MM.1S (cell line): ENCODE measurements at regions not wholly inside any gene's neighbourhood (a gene's known extent, or its start where the extent isn't known, plus 50 kb on each side); places are given as distances from the start of the nearest gene placed in this dataset.

Experiments used
- DNase-seq: peaks from one replicate; pipeline ENCODE4 v3.0.0-alpha.2; 2015
- H2AFZ ChIP-seq: fragments of 300-600 bp; sonication (generic); 2 replicates; pipeline ENCODE4 v1.6.0; 2016; ENCODE audit warnings: antibody characterized with exemption, low read length
- H3F3A ChIP-seq: fragments of 300-600 bp; sonication (generic); 2 replicates; pipeline ENCODE4 v1.6.1; 2016; ENCODE audit warnings: mild to moderate bottlenecking, antibody characterized with exemption, low read length, moderate library complexity, mixed read lengths; ENCODE audit not compliant: insufficient read depth
- H3K27ac ChIP-seq: fragments of 300-600 bp; sonication (generic); 2 replicates; pipeline ENCODE4 v1.5.1; 2016; ENCODE audit warnings: mild to moderate bottlenecking, low read length
- H3K27me3 ChIP-seq: fragments of 300-600 bp; sonication (generic); replicated peaks from 2 replicates; pipeline ENCODE4 v1.6.0; 2016; ENCODE audit warnings: low read length; ENCODE audit not compliant: insufficient read depth
- H3K36me3 ChIP-seq: fragments of 300-600 bp; sonication (generic); replicated peaks from 2 replicates; pipeline ENCODE4 v1.6.1; 2016; ENCODE audit warnings: mild to moderate bottlenecking, low read length, mixed read lengths; ENCODE audit not compliant: insufficient read depth
- H3K4me1 ChIP-seq: fragments of 300-600 bp; sonication (generic); 2 replicates; pipeline ENCODE4 v1.6.1; 2016; ENCODE audit warnings: low read length, mixed read lengths
- H3K4me2 ChIP-seq: fragments of 300-600 bp; sonication (generic); 2 replicates; pipeline ENCODE4 v1.6.0; 2016; ENCODE audit warnings: low read depth, low read length
- H3K4me3 ChIP-seq: fragments of 300-600 bp; sonication (generic); 2 replicates; pipeline ENCODE4 v1.5.1; 2016; ENCODE audit warnings: low read length, mixed read lengths
- H3K79me2 ChIP-seq: fragments of 300-600 bp; sonication (generic); 2 replicates; pipeline ENCODE4 v1.6.1; 2016; ENCODE audit warnings: mixed run types, low read length, mixed read lengths
- H3K9ac ChIP-seq: fragments of 300-600 bp; sonication (generic); 2 replicates; pipeline ENCODE4 v1.6.1; 2016; ENCODE audit warnings: low read length, mixed read lengths
- H3K9me2 ChIP-seq: fragments of 300-600 bp; sonication (generic); replicated peaks from 2 replicates; pipeline ENCODE4 v1.6.1; 2016; ENCODE audit warnings: mild to moderate bottlenecking, low read length, mixed read lengths; ENCODE audit not compliant: insufficient read depth
- H3K9me3 ChIP-seq: fragments of 300-600 bp; sonication (generic); replicated peaks from 2 replicates; pipeline ENCODE4 v1.6.1; 2016; ENCODE audit warnings: mild to moderate bottlenecking, low read length, mixed read lengths; ENCODE audit not compliant: insufficient read depth
- H4K20me1 ChIP-seq: fragments of 300-600 bp; sonication (generic); 2 replicates; pipeline ENCODE4 v1.6.1; 2016; ENCODE audit warnings: mild to moderate bottlenecking, low read length, moderate library complexity, mixed read lengths; ENCODE audit not compliant: insufficient read depth
- EZH2 ChIP-seq: fragments of 300-600 bp; sonication (generic); optimal IDR thresholded peaks from 2 replicates; pipeline ENCODE3; 2017; ENCODE audit warnings: low read depth, mild to moderate bottlenecking, antibody characterized with exemption, low read length, mixed read lengths
- EZH2phosphoT487 ChIP-seq: fragments of 300-600 bp; sonication (generic); IDR thresholded peaks from 2 replicates; pipeline ENCODE4 v1.6.1; 2018; ENCODE audit warnings: antibody characterized with exemption, low read length
- TF ChIP-seq, protein P1 (sequence below): fragments of 300-600 bp; sonication (generic); IDR thresholded peaks from 2 replicates; pipeline ENCODE4 v1.5.1; 2016; ENCODE audit warnings: antibody characterized with exemption, low read length, mixed read lengths

GRCh38 chr13:30359991-30360390 is 52.6 kb upstream of the KATNAL1 start:
- H4K20me1 ChIP-seq, result no peaks in the 10 kb centered on the region
- H3K4me3 ChIP-seq, result no peak overlapping the region
- H3F3A ChIP-seq, result no peaks in the 10 kb centered on the region
- no peaks in the 10 kb centered on the region for H3K9me2 ChIP-seq
- H3K27ac ChIP-seq, result no peak overlapping the region
- H3K27me3 ChIP-seq, result no peaks in the 10 kb centered on the region
- H3K9me3 ChIP-seq, result no peaks in the 10 kb centered on the region
- H3K4me1 ChIP-seq, result no peaks in the 10 kb centered on the region
- H3K4me2 ChIP-seq, result no peak overlapping the region
- no peaks in the 10 kb centered on the region for H3K36me3 ChIP-seq
- H3K9ac ChIP-seq, result no peak overlapping the region
- no peak overlapping the region for H2AFZ ChIP-seq
- TF ChIP-seq EZH2, result no peak
- TF ChIP-seq, protein P1, sequence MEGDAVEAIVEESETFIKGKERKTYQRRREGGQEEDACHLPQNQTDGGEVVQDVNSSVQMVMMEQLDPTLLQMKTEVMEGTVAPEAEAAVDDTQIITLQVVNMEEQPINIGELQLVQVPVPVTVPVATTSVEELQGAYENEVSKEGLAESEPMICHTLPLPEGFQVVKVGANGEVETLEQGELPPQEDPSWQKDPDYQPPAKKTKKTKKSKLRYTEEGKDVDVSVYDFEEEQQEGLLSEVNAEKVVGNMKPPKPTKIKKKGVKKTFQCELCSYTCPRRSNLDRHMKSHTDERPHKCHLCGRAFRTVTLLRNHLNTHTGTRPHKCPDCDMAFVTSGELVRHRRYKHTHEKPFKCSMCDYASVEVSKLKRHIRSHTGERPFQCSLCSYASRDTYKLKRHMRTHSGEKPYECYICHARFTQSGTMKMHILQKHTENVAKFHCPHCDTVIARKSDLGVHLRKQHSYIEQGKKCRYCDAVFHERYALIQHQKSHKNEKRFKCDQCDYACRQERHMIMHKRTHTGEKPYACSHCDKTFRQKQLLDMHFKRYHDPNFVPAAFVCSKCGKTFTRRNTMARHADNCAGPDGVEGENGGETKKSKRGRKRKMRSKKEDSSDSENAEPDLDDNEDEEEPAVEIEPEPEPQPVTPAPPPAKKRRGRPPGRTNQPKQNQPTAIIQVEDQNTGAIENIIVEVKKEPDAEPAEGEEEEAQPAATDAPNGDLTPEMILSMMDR, result no peak
- TF ChIP-seq EZH2phosphoT487, result no peak
- no peak for DNase-seq
- H3K79me2 ChIP-seq, result no peaks in the 10 kb centered on the region

GRCh38 chr13:30360586-30360985 is 53.2 kb upstream of the KATNAL1 start:
- Histone ChIP-seq H3K27ac (no peak overlapping the region), H3K4me3 (no peak overlapping the region), H3K9me2 (no peaks in the 10 kb centered on the region), H3K27me3 (no peaks in the 10 kb centered on the region), H3K36me3 (no peaks in the 10 kb centered on the region), H2AFZ (no peak overlapping the region), H3K9ac (no peak overlapping the region), H3K79me2 (no peaks in the 10 kb centered on the region), H4K20me1 (no peaks in the 10 kb centered on the region), H3K9me3 (no peaks in the 10 kb centered on the region), H3K4me2 (no peak overlapping the region), H3F3A (no peaks in the 10 kb centered on the region), H3K4me1 (no peaks in the 10 kb centered on the region)
- no peak for TF ChIP-seq EZH2
- TF ChIP-seq, protein P1, result no peak
- no peak for TF ChIP-seq EZH2phosphoT487
- DNase-seq, result no peak

GRCh38 chr13:30362005-30362788 is 54.8 kb upstream of the KATNAL1 start:
- Histone ChIP-seq H3K9me3 (no peaks in the 10 kb centered on the region), H4K20me1 (no peaks in the 10 kb centered on the region), H2AFZ (no peak overlapping the region), H3K79me2 (no peaks in the 10 kb centered on the region), H3K4me1 (no peaks in the 10 kb centered on the region), H3K27ac (no peak overlapping the region), H3K9ac (no peak overlapping the region), H3K4me2 (no peak overlapping the region), H3F3A (no peaks in the 10 kb centered on the region), H3K4me3 (no peak overlapping the region), H3K27me3 (no peaks in the 10 kb centered on the region), H3K36me3 (no peaks in the 10 kb centered on the region; the same call in 1 of the 2 replicates), H3K9me2 (no peaks in the 10 kb centered on the region)
- TF ChIP-seq EZH2, result no peak
- no peak for TF ChIP-seq EZH2phosphoT487
- TF ChIP-seq, protein P1, result no peak
- no peak for DNase-seq
